ENCODE measurements at regions not wholly inside any gene's neighbourhood (a gene's known extent, or its start where the extent isn't known, plus 50 kb on each side); places are given as distances from the start of the nearest gene placed in this dataset.

DNA sequence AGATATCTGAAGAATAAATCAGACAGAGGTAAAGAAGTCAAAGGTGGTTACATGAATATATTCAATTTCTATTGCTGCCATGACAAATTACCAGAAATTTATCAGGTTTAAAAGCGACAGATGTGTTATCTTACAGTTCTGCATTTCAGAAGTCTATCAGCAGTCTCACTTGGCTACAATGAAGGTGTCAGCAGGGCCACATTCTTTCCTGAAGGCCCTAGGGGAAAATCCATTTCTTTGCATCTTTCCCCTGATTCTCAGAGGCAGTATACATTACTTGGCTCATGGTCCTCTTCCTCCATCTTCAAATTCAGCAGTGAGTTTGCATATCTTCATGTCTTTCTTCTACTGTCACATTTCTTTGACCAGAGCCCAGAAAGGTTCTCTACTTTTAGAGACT, 145.8 kb upstream of the GULP1 start:
- ATAC-seq: no peak
- Histone ChIP-seq H3K4me1 (no peaks in the 10 kb centered on the region), H3K36me3 (no peaks in the 10 kb centered on the region), H3K4me3 (no peak overlapping the region), H3K9me3 (no peaks in the 10 kb centered on the region), H3K27ac (no peak overlapping the region), H3K27me3 (no peaks in the 10 kb centered on the region)
- 0 to 50% (median 24%) methylated on average over 1 of the region's 1 CpG for WGBS, 4 donors
- no peak for DNase-seq
- no peak for TF ChIP-seq POLR2A (IDR thresholded peaks at IDR 0.05)
- TF ChIP-seq, protein P1, sequence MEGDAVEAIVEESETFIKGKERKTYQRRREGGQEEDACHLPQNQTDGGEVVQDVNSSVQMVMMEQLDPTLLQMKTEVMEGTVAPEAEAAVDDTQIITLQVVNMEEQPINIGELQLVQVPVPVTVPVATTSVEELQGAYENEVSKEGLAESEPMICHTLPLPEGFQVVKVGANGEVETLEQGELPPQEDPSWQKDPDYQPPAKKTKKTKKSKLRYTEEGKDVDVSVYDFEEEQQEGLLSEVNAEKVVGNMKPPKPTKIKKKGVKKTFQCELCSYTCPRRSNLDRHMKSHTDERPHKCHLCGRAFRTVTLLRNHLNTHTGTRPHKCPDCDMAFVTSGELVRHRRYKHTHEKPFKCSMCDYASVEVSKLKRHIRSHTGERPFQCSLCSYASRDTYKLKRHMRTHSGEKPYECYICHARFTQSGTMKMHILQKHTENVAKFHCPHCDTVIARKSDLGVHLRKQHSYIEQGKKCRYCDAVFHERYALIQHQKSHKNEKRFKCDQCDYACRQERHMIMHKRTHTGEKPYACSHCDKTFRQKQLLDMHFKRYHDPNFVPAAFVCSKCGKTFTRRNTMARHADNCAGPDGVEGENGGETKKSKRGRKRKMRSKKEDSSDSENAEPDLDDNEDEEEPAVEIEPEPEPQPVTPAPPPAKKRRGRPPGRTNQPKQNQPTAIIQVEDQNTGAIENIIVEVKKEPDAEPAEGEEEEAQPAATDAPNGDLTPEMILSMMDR (IDR thresholded peaks at IDR 0.05): no peak
- intact Hi-C loops (cut with DNase I): no loop called here

GRCh38 chr2:188146888-188147287, 144.8 kb upstream of the GULP1 start:
- Histone ChIP-seq H3K27me3 (no peaks in the 10 kb centered on the region), H3K4me3 (no peak overlapping the region), H3K4me1 (no peaks in the 10 kb centered on the region), H3K9me3 (no peaks in the 10 kb centered on the region), H3K36me3 (no peaks in the 10 kb centered on the region), H3K27ac (no peak overlapping the region)
- DNase-seq: no peak
- WGBS, 4 donors: 14 to 31% (median 23%) methylated on average over 1 of the region's 1 CpG
- ATAC-seq: no peak
- intact Hi-C loops (cut with DNase I): no loop called here
- TF ChIP-seq, protein P1 (IDR thresholded peaks at IDR 0.05): no peak
- no peak for TF ChIP-seq POLR2A (IDR thresholded peaks at IDR 0.05)

GRCh38 chr2:188151670-188152069, 140.0 kb upstream of the GULP1 start:
- Histone ChIP-seq H3K4me3 (no peak overlapping the region), H3K9me3 (no peaks in the 10 kb centered on the region), H3K4me1 (no peaks in the 10 kb centered on the region), H3K27me3 (no peaks in the 10 kb centered on the region), H3K27ac (no peak overlapping the region), H3K36me3 (no peaks in the 10 kb centered on the region)
- TF ChIP-seq POLR2A (IDR thresholded peaks at IDR 0.05): no peak
- TF ChIP-seq, protein P1 (IDR thresholded peaks at IDR 0.05): no peak
- WGBS, 4 donors: 50 to 64% (median 54%) methylated on average over 1 of the region's 1 CpG
- ATAC-seq (no peak), DNase-seq (no peak)
- intact Hi-C loops (cut with DNase I): no loop called here

- 76 to 81% (median 78%) methylated on average over 9 of the region's 9 CpGs for WGBS, 4 donors
- no peaks in the 10 kb centered on the region for H3K4me1 ChIP-seq
- H3K27me3 ChIP-seq: no peaks in the 10 kb centered on the region
- DNase-seq (no peak), ATAC-seq (no peak)
- H3K36me3 ChIP-seq: no peaks in the 10 kb centered on the region
- H3K9me3 ChIP-seq: no peaks in the 10 kb centered on the region
- no peak overlapping the region for H3K4me3 ChIP-seq
- no peak for TF ChIP-seq POLR2A (IDR thresholded peaks at IDR 0.05)
- TF ChIP-seq, protein P1 (IDR thresholded peaks at IDR 0.05): no peak
- no peak overlapping the region for H3K27ac ChIP-seq
- intact Hi-C loops (cut with DNase I): no loop called here
Measured at GRCh38 chr2:188158337-188159100, 133.2 kb upstream of the GULP1 start.

Measured in heart left ventricle (tissue), 16 donors.